OCI-LY3 (cell line): ENCODE measurements at regions not wholly inside any gene's neighbourhood (a gene's known extent, or its start where the extent isn't known, plus 50 kb on each side); places are given as distances from the start of the nearest gene placed in this dataset.

Experiments used
- H2AFZ ChIP-seq: fragments of 200-600, 300-600 bp; shearing (Covaris generic); 2 replicates; pipeline ENCODE4 v1.6.0; 2014; ENCODE audit warnings: antibody characterized with exemption, low read depth, low read length
- H3K27ac ChIP-seq: fragments of 200-600, 300-600 bp; sonication (generic); 2 replicates; pipeline ENCODE4 v1.5.1; 2014; ENCODE audit warnings: mild to moderate bottlenecking, low read length, moderate library complexity, mixed read lengths
- H3K27me3 ChIP-seq: fragments of 200-600, 300-600 bp; sonication (generic); 2 replicates; pipeline ENCODE4 v1.6.1; 2014; ENCODE audit warnings: low read depth, low read length, mixed read lengths
- H3K36me3 ChIP-seq: fragments of 200-600, 300-600 bp; sonication (generic); replicated peaks from 2 replicates; pipeline ENCODE3; 2014; ENCODE audit warnings: low read depth, low read length, mixed read lengths
- H3K4me1 ChIP-seq: fragments of 300-600, 200-600 bp; sonication (generic); 2 replicates; pipeline ENCODE4 v1.6.1; 2014; ENCODE audit warnings: low read length, mixed read lengths
- H3K4me2 ChIP-seq: fragments of 200-600, 300-600 bp; sonication (generic); 2 replicates; pipeline ENCODE4 v1.6.1; 2014; ENCODE audit warnings: low read length, mixed read lengths
- H3K4me3 ChIP-seq: fragments of 300-600, 200-600 bp; sonication (generic); 2 replicates; pipeline ENCODE4 v1.5.1; 2014; ENCODE audit warnings: antibody characterized with exemption, mild to moderate bottlenecking, low read length, moderate library complexity
- H3K79me2 ChIP-seq: fragments of 300-600, 200-600 bp; shearing (Covaris generic); 2 replicates; pipeline ENCODE4 v1.6.1; 2014; ENCODE audit warnings: mild to moderate bottlenecking, low read length, mixed read lengths
- H3K9ac ChIP-seq: fragments of 300-600, 200-600 bp; shearing (Covaris generic); 2 replicates; pipeline ENCODE4 v1.6.0; 2014; ENCODE audit warnings: mild to moderate bottlenecking, low read length, moderate library complexity
- H3K9me3 ChIP-seq: fragments of 200-600, 300-600 bp; shearing (Covaris generic); 2 replicates; pipeline ENCODE4 v1.6.1; 2014; ENCODE audit warnings: low read length, mixed read lengths; ENCODE audit not compliant: insufficient read depth
- H4K20me1 ChIP-seq: fragments of 200-600, 300-600 bp; sonication (generic); 2 replicates; pipeline ENCODE4 v1.6.1; 2016; ENCODE audit warnings: low read length, mixed read lengths; ENCODE audit not compliant: insufficient read depth
- CTCF ChIP-seq: fragments of 200-600, 300-600 bp; sonication (generic); IDR thresholded peaks from 2 replicates; pipeline ENCODE4 v1.5.1; 2014; ENCODE audit warnings: antibody characterized with exemption, low read length, low read depth
- EZH2phosphoT487 ChIP-seq: fragments of 200-600 bp; shearing (Covaris generic); IDR thresholded peaks from 2 replicates; pipeline ENCODE4 v1.6.1; 2018; ENCODE audit warnings: antibody characterized with exemption, mixed run types, low read depth

- Histone ChIP-seq H3K36me3 (no peaks in the 10 kb centered on the region), H3K4me2 (no peak overlapping the region), H3K27ac (no peak overlapping the region), H2AFZ (no peak overlapping the region), H4K20me1 (no peaks in the 10 kb centered on the region), H3K9me3 (no peaks in the 10 kb centered on the region), H3K4me1 (no peaks in the 10 kb centered on the region), H3K9ac (no peak overlapping the region), H3K79me2 (no peaks in the 10 kb centered on the region), H3K4me3 (no peak overlapping the region), H3K27me3 (no peaks in the 10 kb centered on the region)
- TF ChIP-seq EZH2phosphoT487 (no peak), CTCF (no peak)
Observed at GRCh38 chr2:104050656-104051242, 803.2 kb upstream of the POU3F3 start.

- Histone ChIP-seq H3K4me2 (no peak overlapping the region), H3K9me3 (no peaks in the 10 kb centered on the region), H3K27ac (no peak overlapping the region), H3K79me2 (no peaks in the 10 kb centered on the region), H3K4me3 (no peak overlapping the region), H3K4me1 (no peaks in the 10 kb centered on the region), H3K27me3 (no peaks in the 10 kb centered on the region), H3K9ac (no peak overlapping the region), H4K20me1 (no peaks in the 10 kb centered on the region), H3K36me3 (no peaks in the 10 kb centered on the region), H2AFZ (no peak overlapping the region)
- TF ChIP-seq CTCF = no peak
- no peak for TF ChIP-seq EZH2phosphoT487
Observed at GRCh38 chr2:104051766-104052165, 802.1 kb upstream of the POU3F3 start.

GRCh38 chr2:104052356-104052755 is 801.6 kb upstream of the POU3F3 start:
- no peaks in the 10 kb centered on the region for H3K79me2 ChIP-seq
- TF ChIP-seq EZH2phosphoT487 (no peak), CTCF (no peak)
- H3K9me3 ChIP-seq = no peaks in the 10 kb centered on the region
- no peak overlapping the region for H3K27ac ChIP-seq
- no peaks in the 10 kb centered on the region for H3K4me1 ChIP-seq
- H2AFZ ChIP-seq = no peak overlapping the region
- H3K9ac ChIP-seq = no peak overlapping the region
- no peak overlapping the region for H3K4me3 ChIP-seq
- H3K4me2 ChIP-seq = no peak overlapping the region
- no peaks in the 10 kb centered on the region for H4K20me1 ChIP-seq
- no peaks in the 10 kb centered on the region for H3K27me3 ChIP-seq
- no peaks in the 10 kb centered on the region for H3K36me3 ChIP-seq

GRCh38 chr2:104056451-104056850 is 797.5 kb upstream of the POU3F3 start:
- Histone ChIP-seq H3K4me1 (no peaks in the 10 kb centered on the region), H3K9ac (no peak overlapping the region)

More at GRCh38 chr2:104056451-104056850, 797.5 kb upstream of the POU3F3 start:
- Histone ChIP-seq H3K27ac (no peak overlapping the region), H4K20me1 (no peaks in the 10 kb centered on the region), H2AFZ (no peak overlapping the region), H3K36me3 (no peaks in the 10 kb centered on the region), H3K79me2 (no peaks in the 10 kb centered on the region), H3K4me3 (no peak overlapping the region), H3K9me3 (no peaks in the 10 kb centered on the region), H3K4me2 (no peak overlapping the region), H3K27me3 (no peaks in the 10 kb centered on the region)
- TF ChIP-seq CTCF = no peak
- TF ChIP-seq EZH2phosphoT487 = no peak
